H1 (cell line): ENCODE measurements at regions not wholly inside any gene's neighbourhood (a gene's known extent, or its start where the extent isn't known, plus 50 kb on each side); places are given as distances from the start of the nearest gene placed in this dataset.

ENCODE experiments used
- CTCF ChIA-PET: fragments of 300-600 bp; sonication (Branson Sonifier 250); formaldehyde crosslinking; loops from one replicate; lab custom pipeline; 2021; ENCODE audit not compliant: partially characterized antibody; lab: Charles Lee
- POLR2A ChIA-PET: fragments of 300-600 bp; sonication (Branson Sonifier 250); formaldehyde crosslinking; loops from one replicate; lab custom pipeline; 2021; ENCODE audit warnings: inconsistent platforms; ENCODE audit not compliant: partially characterized antibody; lab: Charles Lee
- DNase-seq, 2 experiments: peaks; one replicate each; pipeline versions ENCODE4 v3.0.0 to v3.0.0-alpha.2; 2010 to 2022; ENCODE audit warnings: low spot score in 2 of 2, low read depth in 1 of 2, mixed read lengths in 1 of 2
- FAIRE-seq: peaks from 2 replicates; lab custom pipeline; 2011; peaks lifted over from hg19 to GRCh38; lab: Jason Lieb, UNC
- H2AFZ ChIP-seq: 2 replicates; pipeline ENCODE4 v1.8.1; 2012; ENCODE audit warnings: low read length, inconsistent platforms
- H2AK5ac ChIP-seq: 2 replicates; pipeline ENCODE4 v1.6.1; 2013; ENCODE audit warnings: low read depth, low read length
- H2BK120ac ChIP-seq: replicated peaks from 2 replicates; pipeline ENCODE3; 2013; ENCODE audit warnings: low read depth, low read length, inconsistent platforms
- H2BK12ac ChIP-seq: 2 replicates; pipeline ENCODE4 v1.6.1; 2013; ENCODE audit warnings: low read depth, low read length
- H2BK15ac ChIP-seq: 2 replicates; pipeline ENCODE4 v1.6.1; 2013; ENCODE audit warnings: low read length
- H2BK20ac ChIP-seq: 2 replicates; pipeline ENCODE4 v1.6.1; 2013; ENCODE audit warnings: low read length
- H2BK5ac ChIP-seq: 2 replicates; pipeline ENCODE4 v1.6.1; 2013; ENCODE audit warnings: low read depth, low read length
- H3K14ac ChIP-seq: 2 replicates; pipeline ENCODE4 v1.6.1; 2013; ENCODE audit warnings: inconsistent platforms; ENCODE audit not compliant: insufficient read length
- H3K18ac ChIP-seq: 2 replicates; pipeline ENCODE4 v1.6.1; 2013; ENCODE audit warnings: low read length; ENCODE audit errors: extremely low read depth
- H3K23ac ChIP-seq: 2 replicates; pipeline ENCODE4 v1.6.1; 2013; ENCODE audit warnings: inconsistent platforms; ENCODE audit not compliant: insufficient read length
- H3K23me2 ChIP-seq: 2 replicates; pipeline ENCODE4 v1.6.1; 2013; ENCODE audit warnings: low read depth, low read length
- H3K27ac ChIP-seq: 2 replicates; pipeline ENCODE4 v1.6.1; 2011; ENCODE audit warnings: low read depth, low read length, inconsistent platforms
- H3K27me3 ChIP-seq, 4 experiments: replicated peaks in 1 of 4; 1 replicate in 1 of 4; 2 replicates in 3 of 4; pipeline versions ENCODE4 v1.6.1 to v1.8.1; 2011 to 2013; ENCODE audit warnings: low read length in 3 of 4, mild to moderate bottlenecking in 3 of 4, inconsistent platforms in 2 of 4, mixed read lengths in 2 of 4, moderate library complexity in 1 of 4; ENCODE audit not compliant: control insufficient read depth in 3 of 4, insufficient read depth in 3 of 4; ENCODE audit errors: extremely low read depth in 1 of 4
- H3K36me3 ChIP-seq, 4 experiments: 2 replicates each; pipeline versions ENCODE4 v1.6.1 to v1.8.1; 2011 to 2013; ENCODE audit warnings: mild to moderate bottlenecking in 4 of 4, low read length in 3 of 4, moderate library complexity in 2 of 4, control low read depth in 1 of 4, inconsistent platforms in 1 of 4; ENCODE audit not compliant: insufficient read depth in 4 of 4, control insufficient read depth in 2 of 4
- H3K4ac ChIP-seq: replicated peaks from 2 replicates; pipeline ENCODE3; 2013; ENCODE audit warnings: low read length, low read depth, mixed read lengths, inconsistent platforms; ENCODE audit not compliant: insufficient read length
- H3K4me1 ChIP-seq, 4 experiments: replicated peaks in 1 of 4; 1 replicate in 1 of 4; 2 replicates in 3 of 4; pipeline versions ENCODE4 v1.6.1 to v1.8.1; 2011 to 2013; ENCODE audit warnings: low read length in 3 of 4, inconsistent platforms in 2 of 4, mixed read lengths in 1 of 4; ENCODE audit not compliant: insufficient read depth in 4 of 4, control insufficient read depth in 3 of 4
- H3K4me2 ChIP-seq, 2 experiments: 2 replicates each; pipeline versions ENCODE4 v1.6.1 to v1.8.1; 2011 to 2013; ENCODE audit warnings: low read depth in 2 of 2, low read length in 2 of 2, control low read depth in 1 of 2, inconsistent platforms in 1 of 2, mild to moderate bottlenecking in 1 of 2; ENCODE audit not compliant: insufficient read depth in 1 of 2
- H3K4me3 ChIP-seq, 4 experiments: fragments of 200-600, 300-600 bp in 1 of 4; sonication (generic), shearing (Covaris generic), sonication (Bioruptor Twin) in 1 of 4; 2 replicates each; pipeline versions ENCODE4 v1.5.1 to v1.8.1; 2011 to 2016; ENCODE audit warnings: low read length in 4 of 4, low read depth in 3 of 4, control low read depth in 2 of 4, inconsistent platforms in 2 of 4, mild to moderate bottlenecking in 2 of 4, mixed read lengths in 1 of 4, moderate library complexity in 1 of 4; ENCODE audit not compliant: insufficient read depth in 2 of 4; ENCODE audit errors: extremely low read depth in 1 of 4
- H3K56ac ChIP-seq: replicated peaks from 2 replicates; pipeline ENCODE3; 2013; ENCODE audit warnings: low read depth, mild to moderate bottlenecking, mixed read lengths, low read length, inconsistent platforms; ENCODE audit not compliant: insufficient read length
- H3K79me1 ChIP-seq: 2 replicates; pipeline ENCODE4 v1.6.1; 2013; ENCODE audit warnings: low read depth, low read length, control low read depth
- H3K79me2 ChIP-seq, 2 experiments: 2 replicates each; pipeline versions ENCODE4 v1.6.1 to v1.8.1; 2012 to 2013; ENCODE audit warnings: low read length in 2 of 2, mild to moderate bottlenecking in 2 of 2, inconsistent platforms in 1 of 2; ENCODE audit not compliant: insufficient read depth in 2 of 2, control insufficient read depth in 1 of 2
- H3K9ac ChIP-seq, 4 experiments: replicated peaks in 1 of 4; 1 replicate in 1 of 4; 2 replicates in 3 of 4; pipeline versions ENCODE4 v1.6.1 to v1.8.1; 2011 to 2013; ENCODE audit warnings: low read depth in 3 of 4, low read length in 3 of 4, control low read depth in 2 of 4, mild to moderate bottlenecking in 2 of 4, moderate library complexity in 2 of 4, inconsistent platforms in 1 of 4; ENCODE audit errors: extremely low read depth in 1 of 4
- H3K9me3 ChIP-seq, 2 experiments: 2 replicates each; pipeline versions ENCODE4 v1.6.1 to v1.8.1; 2012 to 2013; ENCODE audit warnings: mild to moderate bottlenecking in 2 of 2, moderate library complexity in 2 of 2, control low read depth in 1 of 2, inconsistent platforms in 1 of 2, low read depth in 1 of 2, low read length in 1 of 2, mixed read lengths in 1 of 2; ENCODE audit not compliant: insufficient read depth in 2 of 2
- H4K20me1 ChIP-seq, 2 experiments: replicated peaks in 1 of 2; 2 replicates each; pipeline versions ENCODE3 to v1.8.1; 2011 to 2013; ENCODE audit warnings: inconsistent platforms in 2 of 2, low read length in 2 of 2, mild to moderate bottlenecking in 1 of 2; ENCODE audit not compliant: insufficient read depth in 2 of 2, control insufficient read depth in 1 of 2
- H4K5ac ChIP-seq: 2 replicates; pipeline ENCODE4 v1.6.1; 2013; ENCODE audit warnings: low read length, low read depth, mixed read lengths, inconsistent platforms; ENCODE audit not compliant: insufficient read length
- H4K8ac ChIP-seq: 2 replicates; pipeline ENCODE4 v1.8.0; 2013; ENCODE audit warnings: mild to moderate bottlenecking, moderate library complexity, low read length, inconsistent platforms; ENCODE audit not compliant: insufficient read depth; ENCODE audit errors: extremely low read depth
- H4K91ac ChIP-seq: replicated peaks from 2 replicates; pipeline ENCODE3; 2013; ENCODE audit warnings: low read length, mixed read lengths, inconsistent platforms; ENCODE audit not compliant: insufficient read length
- CTBP2 ChIP-seq: IDR thresholded peaks from 2 replicates; pipeline ENCODE4 v1.7.0; 2011; ENCODE audit warnings: borderline replicate concordance, mild to moderate bottlenecking, moderate library complexity, mixed read lengths, low read length; ENCODE audit not compliant: insufficient read depth, insufficient read length
- GTF2F1 ChIP-seq: IDR thresholded peaks from 2 replicates; pipeline ENCODE4 v1.6.1; 2012; ENCODE audit warnings: low read depth, low read length, improper control_type of control experiment, borderline replicate concordance
- JUN ChIP-seq: IDR thresholded peaks from 2 replicates; pipeline ENCODE4 v1.6.1; 2011; ENCODE audit warnings: low read depth, mild to moderate bottlenecking, improper control_type of control experiment, low read length
- PHF8 ChIP-seq: fragments of 200-600 bp; sonication (generic); conservative IDR thresholded peaks from 2 replicates; pipeline ENCODE4 v1.7.1; 2012; ENCODE audit warnings: low read depth, mild to moderate bottlenecking, inconsistent platforms, low read length, moderate library complexity
- YY1 ChIP-seq: IDR thresholded peaks from 2 replicates; pipeline ENCODE4 v1.6.1; 2011; ENCODE audit warnings: low read depth, mild to moderate bottlenecking, low read length
- WGBS, 2 experiments: shearing (Covaris generic) in 1 of 2; methylation state at CpG; one replicate each; pipeline versions ENCODE4 v1.1.6 to v1.1.7; 2013 to 2015; ENCODE audit warnings: low lambda C conversion rate in 2 of 2, mixed read lengths in 2 of 2, inconsistent platforms in 1 of 2, low coverage in 1 of 2, missing lambda C conversion rate in 1 of 2; ENCODE audit not compliant: insufficient replicate concordance in 2 of 2, insufficient coverage in 1 of 2, insufficient read length in 1 of 2; ENCODE audit errors: extremely low coverage in 1 of 2, missing lambda C conversion rate in 1 of 2; 5-methylcytosine and 5-hydroxymethylcytosine counted together

DNA sequence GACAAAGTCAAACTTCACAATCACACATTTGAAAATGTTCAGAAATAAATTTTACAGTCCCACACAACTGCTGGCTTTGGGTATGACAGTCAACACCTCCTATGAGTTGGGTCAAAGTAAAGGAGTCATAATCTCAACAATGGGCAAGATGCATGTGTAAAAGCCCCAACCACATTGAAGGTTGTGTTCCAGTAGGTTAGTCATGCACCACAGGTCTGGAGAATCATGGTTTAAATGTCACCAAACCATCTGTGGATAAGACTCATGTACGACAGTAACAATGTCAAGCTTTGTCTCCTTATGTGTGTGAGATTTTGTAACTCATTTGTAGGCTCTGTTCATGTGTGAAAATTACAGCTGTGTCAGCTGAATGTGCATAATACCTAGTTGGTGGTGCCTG, 1065.7 kb upstream of the AMELY start:
- no peak overlapping the region for H2AK5ac ChIP-seq

More for the DNA sequence above, 1065.7 kb upstream of the AMELY start:
- H3K9me3 ChIP-seq, result peaks cover 6 to 44% of the 10 kb centered on the region in 2 experiments; a peak in 1 of 4 replicates
- no peaks in the 10 kb centered on the region for H3K79me2 ChIP-seq
- no peaks in the 10 kb centered on the region for H3K27me3 ChIP-seq
- H4K20me1 ChIP-seq, result no peaks in the 10 kb centered on the region
- no peak overlapping the region for H2BK20ac ChIP-seq
- H2BK5ac ChIP-seq, result no peak overlapping the region
- no peaks in the 10 kb centered on the region for H3K79me1 ChIP-seq
- H2BK120ac ChIP-seq, result no peak overlapping the region
- H3K4me1 ChIP-seq, result no peaks in the 10 kb centered on the region
- WGBS, 2 experiments, result 78% methylated on average over 1 of the region's 1 CpG; no CpG with 5 or more reads in 1 of the 2 experiments
- H3K4me3 ChIP-seq, result no peak overlapping the region
- TF ChIP-seq YY1 (no peak), GTF2F1 (no peak), JUN (no peak), CTBP2 (no peak), PHF8 (no peak)
- H3K23me2 ChIP-seq, result no peaks in the 10 kb centered on the region
- no peak overlapping the region for H2BK12ac ChIP-seq
- CTCF ChIA-PET, result no interaction called here
- no peak overlapping the region for H3K18ac ChIP-seq
- no peak overlapping the region for H2BK15ac ChIP-seq
- no peak overlapping the region for H3K4ac ChIP-seq
- FAIRE-seq (no peak), DNase-seq (no peak)
- no peak overlapping the region for H4K8ac ChIP-seq
- H3K9ac ChIP-seq, result no peak overlapping the region
- H4K5ac ChIP-seq, result no peak overlapping the region
- H3K4me2 ChIP-seq, result no peak overlapping the region
- no peaks in the 10 kb centered on the region for H3K36me3 ChIP-seq
- H3K27ac ChIP-seq, result no peak overlapping the region
- H3K14ac ChIP-seq, result no peak overlapping the region
- no peak overlapping the region for H3K23ac ChIP-seq
- no peak overlapping the region for H3K56ac ChIP-seq
- H4K91ac ChIP-seq, result no peak overlapping the region
- H2AFZ ChIP-seq, result no peak overlapping the region
- POLR2A ChIA-PET, result no interaction called here
